RWPE2 (cell line): ENCODE measurements at regions not wholly inside any gene's neighbourhood (a gene's known extent, or its start where the extent isn't known, plus 50 kb on each side); places are given as distances from the start of the nearest gene placed in this dataset.

Experiments
- ATAC-seq: fragments of 200-7000 bp; cut with Tn5 transposase; 3 replicates; pipeline ENCODE4 v1.9.1; 2021; ENCODE audit warnings: low read depth
- DNase-seq: peaks from one replicate; pipeline ENCODE4 v3.0.0-alpha.2; 2020; ENCODE audit warnings: low spot score
- H3K27ac ChIP-seq: fragments of 450-650 bp; 2 replicates; pipeline ENCODE4 v1.5.1; 2017; ENCODE audit warnings: mild to moderate bottlenecking; ENCODE audit not compliant: poor library complexity, severe bottlenecking
- H3K27me3 ChIP-seq: fragments of 250-450 bp; sonication (Bioruptor Pico); 2 replicates; pipeline ENCODE4 v1.5.1; 2021; ENCODE audit warnings: mild to moderate bottlenecking, moderate library complexity; ENCODE audit not compliant: insufficient read depth, poor library complexity, severe bottlenecking
- H3K36me3 ChIP-seq: fragments of 250-450 bp; sonication (Bioruptor Pico); 2 replicates; pipeline ENCODE4 v1.5.1; 2020; ENCODE audit warnings: low read depth, mild to moderate bottlenecking, moderate library complexity
- H3K4me1 ChIP-seq: fragments of 250-450 bp; sonication (Bioruptor Pico); 2 replicates; pipeline ENCODE4 v1.5.1; 2021; ENCODE audit warnings: mild to moderate bottlenecking, moderate library complexity; ENCODE audit not compliant: insufficient read depth, poor library complexity, severe bottlenecking
- H3K4me3 ChIP-seq: fragments of 250-450 bp; sonication (Bioruptor Pico); 2 replicates; pipeline ENCODE4 v1.5.1; 2021; ENCODE audit warnings: mild to moderate bottlenecking, moderate library complexity; ENCODE audit not compliant: severe bottlenecking
- H3K9me3 ChIP-seq: fragments of 250-450 bp; sonication (Bioruptor Pico); 2 replicates; pipeline ENCODE4 v1.5.1; 2021; ENCODE audit warnings: mild to moderate bottlenecking, moderate library complexity; ENCODE audit not compliant: severe bottlenecking
- TF ChIP-seq, protein P1 (sequence below): fragments of 450-650 bp; IDR thresholded peaks from one replicate; pipeline ENCODE4 v1.5.1; 2017; ENCODE audit warnings: mild to moderate bottlenecking, moderate library complexity; ENCODE audit not compliant: poor library complexity, severe bottlenecking

DNA sequence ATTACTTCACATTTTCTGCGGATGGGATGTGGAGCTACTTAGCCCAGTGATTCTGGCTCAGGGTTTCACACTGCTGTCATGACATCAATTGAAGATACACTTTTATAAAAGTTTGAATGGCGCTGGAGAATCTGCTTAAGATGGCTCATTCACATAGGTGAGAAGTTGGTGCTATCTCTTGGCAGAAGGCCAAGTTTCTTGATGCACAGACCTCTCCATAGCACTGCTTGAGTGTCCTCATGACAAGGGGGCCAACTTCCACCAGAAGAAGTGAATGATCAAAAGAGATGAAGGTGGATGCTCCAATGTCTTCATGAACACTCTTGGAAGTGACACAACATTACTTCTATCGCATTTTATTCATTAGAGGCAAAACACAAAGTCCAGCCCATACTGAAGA lies 403.7 kb upstream of the CCNG1 start:
- peaks cover 3% of the 10 kb centered on the region for H3K9me3 ChIP-seq
- no peak for ATAC-seq
- no peaks in the 10 kb centered on the region for H3K36me3 ChIP-seq
- H3K4me1 ChIP-seq = no peaks in the 10 kb centered on the region
- H3K27me3 ChIP-seq = peaks cover 6% of the 10 kb centered on the region
- H3K4me3 ChIP-seq = no peak overlapping the region
- TF ChIP-seq, protein P1, sequence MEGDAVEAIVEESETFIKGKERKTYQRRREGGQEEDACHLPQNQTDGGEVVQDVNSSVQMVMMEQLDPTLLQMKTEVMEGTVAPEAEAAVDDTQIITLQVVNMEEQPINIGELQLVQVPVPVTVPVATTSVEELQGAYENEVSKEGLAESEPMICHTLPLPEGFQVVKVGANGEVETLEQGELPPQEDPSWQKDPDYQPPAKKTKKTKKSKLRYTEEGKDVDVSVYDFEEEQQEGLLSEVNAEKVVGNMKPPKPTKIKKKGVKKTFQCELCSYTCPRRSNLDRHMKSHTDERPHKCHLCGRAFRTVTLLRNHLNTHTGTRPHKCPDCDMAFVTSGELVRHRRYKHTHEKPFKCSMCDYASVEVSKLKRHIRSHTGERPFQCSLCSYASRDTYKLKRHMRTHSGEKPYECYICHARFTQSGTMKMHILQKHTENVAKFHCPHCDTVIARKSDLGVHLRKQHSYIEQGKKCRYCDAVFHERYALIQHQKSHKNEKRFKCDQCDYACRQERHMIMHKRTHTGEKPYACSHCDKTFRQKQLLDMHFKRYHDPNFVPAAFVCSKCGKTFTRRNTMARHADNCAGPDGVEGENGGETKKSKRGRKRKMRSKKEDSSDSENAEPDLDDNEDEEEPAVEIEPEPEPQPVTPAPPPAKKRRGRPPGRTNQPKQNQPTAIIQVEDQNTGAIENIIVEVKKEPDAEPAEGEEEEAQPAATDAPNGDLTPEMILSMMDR = no peak
- H3K27ac ChIP-seq = no peak overlapping the region
- no peak for DNase-seq

DNA sequence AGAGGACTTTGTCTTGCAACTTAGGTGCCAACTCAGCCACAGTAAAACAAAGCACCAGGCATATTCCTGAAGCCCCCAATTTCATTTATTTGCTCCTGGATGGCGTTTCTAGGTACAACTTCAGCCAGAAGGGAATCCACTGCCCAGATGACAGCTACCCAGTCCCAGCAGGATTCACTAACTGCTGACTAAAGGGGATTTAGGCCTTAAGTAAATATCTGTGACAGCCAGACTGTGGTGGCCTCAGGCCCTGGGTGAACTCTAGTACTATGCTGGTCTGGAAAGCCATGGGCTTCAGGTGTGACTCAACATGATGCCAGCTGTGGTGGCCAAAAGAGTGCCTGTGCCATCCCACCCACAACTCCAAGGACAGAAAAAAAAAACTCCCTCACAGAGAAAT lies 396.1 kb upstream of the CCNG1 start:
- Histone ChIP-seq H3K27me3 (peaks cover 9% of the 10 kb centered on the region), H3K4me1 (no peaks in the 10 kb centered on the region), H3K27ac (no peak overlapping the region), H3K4me3 (no peak overlapping the region), H3K36me3 (no peaks in the 10 kb centered on the region), H3K9me3 (no peaks in the 10 kb centered on the region)
- no peak for DNase-seq
- ATAC-seq = no peak
- TF ChIP-seq, protein P1 = no peak

DNA sequence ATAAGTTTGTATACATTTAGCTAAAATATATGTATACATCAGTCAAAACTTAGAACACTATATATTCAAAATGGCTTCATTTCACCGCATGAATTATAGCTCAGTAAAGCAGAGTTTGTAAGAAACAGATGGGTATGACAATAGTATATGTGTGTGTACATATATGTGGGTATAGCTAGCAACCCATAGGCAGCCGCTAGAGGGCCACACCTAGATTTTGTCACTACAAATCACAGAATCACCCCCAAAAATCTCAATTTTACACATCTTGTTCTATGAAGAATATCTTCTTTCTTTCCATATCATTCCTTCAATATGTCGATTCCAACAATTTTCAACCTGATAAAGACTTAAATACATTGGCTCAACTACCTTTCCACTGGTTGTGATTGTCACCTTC lies 357.8 kb upstream of the CCNG1 start:
- TF ChIP-seq, protein P1 = peak; percentile 58
- H3K9me3 ChIP-seq = no peaks in the 10 kb centered on the region
- no peaks in the 10 kb centered on the region for H3K27me3 ChIP-seq
- no peak overlapping the region for H3K27ac ChIP-seq
- no peak overlapping the region for H3K4me3 ChIP-seq
- no peaks in the 10 kb centered on the region for H3K36me3 ChIP-seq
- DNase-seq (no peak), ATAC-seq (peak; percentile 35; the same call in 1 of the 3 replicates)
- H3K4me1 ChIP-seq = no peaks in the 10 kb centered on the region

- DNase-seq = no peak
These were observed 348.2 kb upstream of the CCNG1 start for GRCh38 chr5:163089230-163089629.

DNA sequence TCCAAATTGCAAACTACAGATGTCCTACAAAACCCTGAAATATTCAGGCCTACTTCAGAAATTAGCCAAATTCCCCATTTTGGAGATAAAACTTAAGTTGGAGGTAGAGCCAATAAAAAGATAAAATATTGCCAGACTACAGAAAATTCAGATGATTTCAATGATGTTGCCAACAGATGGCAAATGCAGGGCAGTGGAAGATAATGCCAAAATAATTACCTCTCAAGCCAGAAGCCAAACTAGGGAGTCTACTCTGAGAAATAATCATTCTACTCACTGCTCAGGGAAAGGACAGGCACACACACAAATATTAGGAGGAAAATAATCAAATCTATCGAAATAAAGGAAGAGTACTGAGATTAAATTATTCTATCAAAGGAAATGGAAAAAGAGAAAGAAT lies 347.5 kb upstream of the CCNG1 start:
- Histone ChIP-seq H3K36me3 (no peaks in the 10 kb centered on the region), H3K9me3 (no peaks in the 10 kb centered on the region), H3K4me1 (no peaks in the 10 kb centered on the region), H3K4me3 (no peak overlapping the region), H3K27me3 (no peaks in the 10 kb centered on the region), H3K27ac (no peak overlapping the region)
- DNase-seq = no peak
- TF ChIP-seq, protein P1 = no peak
- no peak for ATAC-seq

More at GRCh38 chr5:163089230-163089629, 348.2 kb upstream of the CCNG1 start:
- Histone ChIP-seq H3K4me3 (no peak overlapping the region), H3K4me1 (no peaks in the 10 kb centered on the region), H3K9me3 (no peaks in the 10 kb centered on the region), H3K36me3 (no peaks in the 10 kb centered on the region), H3K27ac (no peak overlapping the region), H3K27me3 (no peaks in the 10 kb centered on the region)
- no peak for ATAC-seq
- TF ChIP-seq, protein P1 = no peak
